PC-9 (cell line): ENCODE measurements at regions not wholly inside any gene's neighbourhood (a gene's known extent, or its start where the extent isn't known, plus 50 kb on each side); places are given as distances from the start of the nearest gene placed in this dataset.

ENCODE experiments used
- BruUV-seq: library from RNA; stranded (reverse); fragments of 400-500 nt; replicated peaks from 2 replicates; lab custom pipeline; 2021; lab: Mats Ljungman, UMichigan
- CTCF ChIA-PET: fragments of 300-600 bp; sonication (Branson Sonifier 250); formaldehyde crosslinking; loops from one replicate; lab custom pipeline; 2022; ENCODE audit warnings: antibody characterized with exemption; lab: Charles Lee
- POLR2A ChIA-PET: fragments of 300-600 bp; sonication (Branson Sonifier 250); formaldehyde crosslinking; loops from one replicate; lab custom pipeline; 2022; ENCODE audit warnings: antibody characterized with exemption; ENCODE audit not compliant: unreplicated experiment; lab: Charles Lee
- DNase-seq, 2 experiments: peaks; one replicate each; pipeline versions ENCODE4 v3.0.0 to v3.0.0-alpha.2; 2015 to 2022; ENCODE audit warnings: mixed read lengths in 1 of 2
- H2AFZ ChIP-seq: fragments of 200-600 bp; sonication (generic); 2 replicates; pipeline ENCODE4 v1.8.1; 2017; ENCODE audit warnings: antibody characterized with exemption
- H3F3A ChIP-seq: fragments of 200-600 bp; sonication (generic); 2 replicates; pipeline ENCODE4 v1.8.1; 2017; ENCODE audit warnings: antibody characterized with exemption, mild to moderate bottlenecking, low read depth; ENCODE audit not compliant: insufficient read depth
- H3K27ac ChIP-seq: fragments of 200-600 bp; sonication (generic); 2 replicates; pipeline ENCODE4 v1.6.1; 2016; ENCODE audit warnings: mixed run types
- H3K27me3 ChIP-seq: fragments of 200-600 bp; sonication (generic); 2 replicates; pipeline ENCODE4 v1.6.1; 2016; ENCODE audit warnings: low read depth, mixed run types; ENCODE audit not compliant: insufficient read depth
- H3K36me3 ChIP-seq: fragments of 200-600 bp; sonication (generic); 2 replicates; pipeline ENCODE4 v1.6.1; 2016; ENCODE audit warnings: low read depth, mixed run types
- H3K4me1 ChIP-seq: fragments of 200-600 bp; sonication (generic); replicated peaks from 2 replicates; pipeline ENCODE4 v1.6.1; 2016; ENCODE audit warnings: mixed run types; ENCODE audit not compliant: insufficient read depth
- H3K4me2 ChIP-seq: fragments of 200-600 bp; sonication (generic); 2 replicates; pipeline ENCODE4 v1.6.1; 2017; ENCODE audit warnings: mixed run types
- H3K4me3 ChIP-seq: fragments of 200-600 bp; sonication (generic); 2 replicates; pipeline ENCODE4 v1.6.1; 2016; ENCODE audit warnings: mixed run types
- H3K79me2 ChIP-seq: fragments of 200-600 bp; sonication (generic); 2 replicates; pipeline ENCODE4 v1.6.1; 2017; ENCODE audit warnings: low read depth, mixed run types
- H3K9me2 ChIP-seq: fragments of 200-600 bp; sonication (generic); 2 replicates; pipeline ENCODE4 v1.8.1; 2017; ENCODE audit warnings: mild to moderate bottlenecking; ENCODE audit not compliant: insufficient read depth
- H3K9me3 ChIP-seq: fragments of 200-600 bp; sonication (generic); 2 replicates; pipeline ENCODE4 v1.8.1; 2016; ENCODE audit warnings: low read depth; ENCODE audit not compliant: insufficient read depth
- H4K20me1 ChIP-seq: fragments of 200-600 bp; sonication (generic); 2 replicates; pipeline ENCODE4 v1.8.1; 2017; ENCODE audit not compliant: insufficient read depth
- CTCF ChIP-seq: fragments of 200-600 bp; sonication (generic); conservative IDR thresholded peaks from 2 replicates; pipeline ENCODE4 v1.6.1; 2017; ENCODE audit warnings: mixed run types, antibody characterized with exemption, mild to moderate bottlenecking, moderate library complexity
- EZH2 ChIP-seq: fragments of 200-600 bp; sonication (generic); IDR thresholded peaks from 2 replicates; pipeline ENCODE4 v1.8.0; 2017; ENCODE audit warnings: antibody characterized with exemption, low read depth
- intact Hi-C: fragments of 100-400 bp; cut with micrococcal nuclease; formaldehyde crosslinking; loops from one replicate; pipeline ENCODE4 v1.10.0; 2022; ENCODE audit not compliant: unreplicated experiment

GRCh38 chr2:211114826-211115455, 558.5 kb downstream of the CPS1 start:
- Histone ChIP-seq H3K79me2 (no peaks in the 10 kb centered on the region), H3K4me2 (no peak overlapping the region), H3K9me3 (no peaks in the 10 kb centered on the region), H3K36me3 (no peaks in the 10 kb centered on the region), H3K4me3 (no peak overlapping the region), H2AFZ (no peak overlapping the region), H3K9me2 (no peaks in the 10 kb centered on the region), H3K4me1 (no peaks in the 10 kb centered on the region), H3F3A (no peaks in the 10 kb centered on the region), H3K27ac (no peak overlapping the region), H4K20me1 (no peaks in the 10 kb centered on the region), H3K27me3 (no peaks in the 10 kb centered on the region)
- CTCF ChIA-PET, result no interaction called here
- TF ChIP-seq EZH2, result no peak
- TF ChIP-seq CTCF, result no peak
- POLR2A ChIA-PET, result no interaction called here
- no TSS peak for BruUV-seq
- intact Hi-C loops, result no loop called here
- no peak for DNase-seq

GRCh38 chr2:211117026-211117425, 560.6 kb downstream of the CPS1 start:
- Histone ChIP-seq H2AFZ (no peak overlapping the region), H3K36me3 (no peaks in the 10 kb centered on the region), H3K27me3 (no peaks in the 10 kb centered on the region), H4K20me1 (no peaks in the 10 kb centered on the region), H3K79me2 (no peaks in the 10 kb centered on the region), H3K4me3 (no peak overlapping the region), H3K27ac (no peak overlapping the region), H3K4me1 (no peaks in the 10 kb centered on the region), H3K4me2 (no peak overlapping the region), H3K9me3 (no peaks in the 10 kb centered on the region), H3F3A (no peaks in the 10 kb centered on the region), H3K9me2 (no peaks in the 10 kb centered on the region)
- CTCF ChIA-PET, result no interaction called here
- TF ChIP-seq EZH2 (no peak), CTCF (no peak)
- BruUV-seq, result no TSS peak
- POLR2A ChIA-PET, result no interaction called here
- intact Hi-C loops, result no loop called here
- no peak for DNase-seq

DNA sequence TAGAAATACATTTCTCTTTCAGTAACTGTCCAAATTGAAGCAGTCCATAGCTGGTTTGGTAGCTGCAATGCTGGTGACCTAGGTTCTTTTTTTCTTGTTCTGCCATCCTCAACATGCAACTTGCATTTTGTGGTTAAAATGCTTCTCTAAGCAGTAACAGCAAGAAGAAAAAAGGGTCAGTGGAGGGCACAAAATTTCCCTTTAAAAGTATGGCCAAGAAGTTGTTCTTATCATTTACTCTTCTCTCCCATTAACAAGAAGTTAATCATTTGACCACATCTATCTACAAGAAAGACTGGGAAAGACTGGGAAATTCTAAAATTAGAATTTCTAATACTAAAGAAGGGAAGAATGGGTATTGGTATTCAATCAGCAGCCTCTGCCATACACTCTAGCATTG, 569.9 kb downstream of the CPS1 start:
- H3K27ac ChIP-seq, result no peak overlapping the region
- BruUV-seq, result no TSS peak

More for the DNA sequence above, 569.9 kb downstream of the CPS1 start:
- no peaks in the 10 kb centered on the region for H3K9me2 ChIP-seq
- no peaks in the 10 kb centered on the region for H3K79me2 ChIP-seq
- no peaks in the 10 kb centered on the region for H3K27me3 ChIP-seq
- no peaks in the 10 kb centered on the region for H3K4me1 ChIP-seq
- DNase-seq, result no peak
- no peak overlapping the region for H3K4me3 ChIP-seq
- no peak overlapping the region for H2AFZ ChIP-seq
- ChIA-PET POLR2A (no interaction called here), CTCF (no interaction called here)
- no peak for TF ChIP-seq EZH2
- TF ChIP-seq CTCF, result no peak
- H3F3A ChIP-seq, result no peaks in the 10 kb centered on the region
- intact Hi-C loops, result no loop called here
- H4K20me1 ChIP-seq, result no peaks in the 10 kb centered on the region
- H3K4me2 ChIP-seq, result no peak overlapping the region
- no peaks in the 10 kb centered on the region for H3K9me3 ChIP-seq
- H3K36me3 ChIP-seq, result no peaks in the 10 kb centered on the region
